H9 (cell line): ENCODE measurements at regions not wholly inside any gene's neighbourhood (a gene's known extent, or its start where the extent isn't known, plus 50 kb on each side); places are given as distances from the start of the nearest gene placed in this dataset.

Source experiments
- DNase-seq: peaks from one replicate; pipeline ENCODE4 v3.0.0-alpha.2; 2017
- H2AFZ ChIP-seq: one replicate; pipeline ENCODE4 v1.6.1; 2013; ENCODE audit warnings: mild to moderate bottlenecking, low read length, control low read depth, moderate library complexity
- H2AK5ac ChIP-seq: 2 replicates; pipeline ENCODE4 v1.6.1; 2013; ENCODE audit warnings: low read length, control low read depth, mixed read lengths; ENCODE audit not compliant: insufficient read length
- H2BK120ac ChIP-seq: one replicate; pipeline ENCODE4 v1.6.1; 2013; ENCODE audit warnings: low read depth, mild to moderate bottlenecking, low read length, control low read depth, inconsistent platforms; ENCODE audit not compliant: poor library complexity, severe bottlenecking
- H2BK12ac ChIP-seq: 2 replicates; pipeline ENCODE4 v1.6.1; 2013; ENCODE audit warnings: low read length, control low read depth, mixed read lengths, low read depth; ENCODE audit not compliant: insufficient read length
- H2BK15ac ChIP-seq: 2 replicates; pipeline ENCODE4 v1.6.1; 2013; ENCODE audit warnings: low read depth, low read length, control low read depth
- H2BK20ac ChIP-seq: one replicate; pipeline ENCODE4 v1.6.1; 2013; ENCODE audit warnings: low read depth, mild to moderate bottlenecking, low read length, control low read depth, inconsistent platforms; ENCODE audit not compliant: poor library complexity, severe bottlenecking
- H2BK5ac ChIP-seq: 2 replicates; pipeline ENCODE4 v1.6.1; 2013; ENCODE audit warnings: low read length, control low read depth, mixed read lengths; ENCODE audit not compliant: insufficient read length
- H3K14ac ChIP-seq: 2 replicates; pipeline ENCODE4 v1.6.1; 2013; ENCODE audit warnings: low read length, control low read depth; ENCODE audit not compliant: insufficient read depth
- H3K18ac ChIP-seq: 2 replicates; pipeline ENCODE4 v1.6.1; 2013; ENCODE audit warnings: low read depth, mild to moderate bottlenecking, mixed read lengths, low read length, control low read depth; ENCODE audit not compliant: insufficient read length
- H3K23ac ChIP-seq: 2 replicates; pipeline ENCODE4 v1.6.1; 2013; ENCODE audit warnings: low read length, control low read depth, mixed read lengths, low read depth; ENCODE audit not compliant: insufficient read length
- H3K23me2 ChIP-seq: 2 replicates; pipeline ENCODE4 v1.6.1; 2013; ENCODE audit warnings: low read depth, mild to moderate bottlenecking, mixed read lengths, low read length, control low read depth; ENCODE audit not compliant: insufficient read length, poor library complexity, severe bottlenecking
- H3K27ac ChIP-seq: 2 replicates; pipeline ENCODE4 v1.5.1; 2013; ENCODE audit warnings: low read length, control low read depth, mixed read lengths, low read depth; ENCODE audit not compliant: insufficient read length
- H3K27me3 ChIP-seq: 2 replicates; pipeline ENCODE4 v1.6.1; 2013; ENCODE audit warnings: low read length, control low read depth, inconsistent platforms; ENCODE audit not compliant: insufficient read depth
- H3K4ac ChIP-seq: 2 replicates; pipeline ENCODE4 v1.6.1; 2013; ENCODE audit warnings: low read depth, mild to moderate bottlenecking, control low read depth, inconsistent platforms, low read length, moderate library complexity
- H3K4me1 ChIP-seq: 2 replicates; pipeline ENCODE4 v1.6.1; 2013; ENCODE audit warnings: low read length, control low read depth, inconsistent platforms; ENCODE audit not compliant: insufficient read depth
- H3K4me2 ChIP-seq: 2 replicates; pipeline ENCODE4 v1.6.1; 2013; ENCODE audit warnings: low read length, control low read depth, mixed read lengths; ENCODE audit not compliant: insufficient read length, insufficient read depth
- H3K56ac ChIP-seq: 2 replicates; pipeline ENCODE4 v1.6.1; 2013; ENCODE audit warnings: low read depth, mild to moderate bottlenecking, mixed read lengths, low read length, control low read depth; ENCODE audit not compliant: insufficient read length
- H3K79me1 ChIP-seq: 2 replicates; pipeline ENCODE4 v1.6.1; 2013; ENCODE audit warnings: low read depth, mild to moderate bottlenecking, moderate library complexity, low read length, control low read depth, inconsistent platforms; ENCODE audit not compliant: insufficient read depth, poor library complexity, severe bottlenecking
- H3K79me2 ChIP-seq: 2 replicates; pipeline ENCODE4 v1.6.1; 2013; ENCODE audit warnings: low read length, control low read depth, inconsistent platforms; ENCODE audit not compliant: insufficient read depth
- H3K9ac ChIP-seq: 2 replicates; pipeline ENCODE4 v1.6.1; 2013; ENCODE audit warnings: low read length, control low read depth, mixed read lengths; ENCODE audit not compliant: insufficient read length; ENCODE audit errors: extremely low read depth
- H3K9me3 ChIP-seq: one replicate; pipeline ENCODE4 v1.6.1; 2013; ENCODE audit warnings: low read depth, low read length, inconsistent platforms; ENCODE audit not compliant: control insufficient read depth
- H3T11ph ChIP-seq: one replicate; pipeline ENCODE4 v1.6.1; 2013; ENCODE audit warnings: mild to moderate bottlenecking, low read length, control low read depth, inconsistent platforms
- H4K20me1 ChIP-seq: one replicate; pipeline ENCODE4 v1.6.1; 2013; ENCODE audit not compliant: control insufficient read depth, insufficient read length, insufficient read depth
- H4K5ac ChIP-seq: 2 replicates; pipeline ENCODE4 v1.6.1; 2013; ENCODE audit warnings: low read depth, mild to moderate bottlenecking, mixed read lengths, low read length, control low read depth; ENCODE audit not compliant: insufficient read length
- H4K8ac ChIP-seq: replicated peaks from 2 replicates; pipeline ENCODE4 v1.6.1; 2013; ENCODE audit warnings: low read length, control low read depth, mixed read lengths, low read depth; ENCODE audit not compliant: insufficient read length
- H4K91ac ChIP-seq: 2 replicates; pipeline ENCODE4 v1.6.1; 2013; ENCODE audit warnings: low read depth, mild to moderate bottlenecking, moderate library complexity, mixed read lengths, low read length, control low read depth; ENCODE audit not compliant: insufficient read length
- H3K27ac Mint-ChIP-seq, 3 experiments: 2 replicates in 2 of 3; 3 replicates in 1 of 3; pipeline ENCODE4 v1.8.0; 2020 to 2021; ENCODE audit warnings: mixed read lengths in 3 of 3, mild to moderate bottlenecking in 1 of 3, moderate library complexity in 1 of 3
- H3K27me3 Mint-ChIP-seq: 2 replicates; pipeline ENCODE4 v1.8.0; 2021; ENCODE audit warnings: low read depth, mild to moderate bottlenecking, moderate library complexity, mixed read lengths
- H3K36me3 Mint-ChIP-seq, 3 experiments: 2 replicates in 2 of 3; 3 replicates in 1 of 3; pipeline ENCODE4 v1.8.0; 2020 to 2021; ENCODE audit warnings: low read depth in 3 of 3, mixed read lengths in 3 of 3; ENCODE audit not compliant: insufficient read depth in 1 of 3
- H3K4me1 Mint-ChIP-seq, 2 experiments: 2 replicates each; pipeline ENCODE4 v1.8.0; 2020; ENCODE audit warnings: mixed read lengths in 2 of 2
- H3K4me3 Mint-ChIP-seq, 2 experiments: 2 replicates in 1 of 2; 3 replicates in 1 of 2; pipeline ENCODE4 v1.8.0; 2020 to 2021; ENCODE audit warnings: mild to moderate bottlenecking in 2 of 2, mixed read lengths in 2 of 2, moderate library complexity in 1 of 2
- H3K9me3 Mint-ChIP-seq, 2 experiments: 2 replicates in 1 of 2; 3 replicates in 1 of 2; pipeline ENCODE4 v1.8.0; 2020; ENCODE audit warnings: mild to moderate bottlenecking in 2 of 2, mixed read lengths in 2 of 2, moderate library complexity in 1 of 2
- CTCF ChIP-seq: fragments of 200-600 bp; sonication (generic); conservative IDR thresholded peaks from 3 replicates; pipeline ENCODE4 v1.8.0; 2021; ENCODE audit warnings: antibody characterized with exemption, mild to moderate bottlenecking
- WGBS: extraction: QIAGEN DNeasy Blood & Tissue Kit; methylation state at CpG from one replicate; pipeline ENCODE4 v1.1.7; 2013; ENCODE audit warnings: missing lambda C conversion rate, low lambda C conversion rate, mixed read lengths; ENCODE audit not compliant: insufficient read length; ENCODE audit errors: extremely low coverage; 5-methylcytosine and 5-hydroxymethylcytosine counted together

GRCh38 chrX:95332530-95332929 lies 1352.1 kb upstream of the DIAPH2 start:
- no peak overlapping the region for H4K8ac ChIP-seq
- no peak for TF ChIP-seq CTCF
- H3K9me3 ChIP-seq: no peaks in the 10 kb centered on the region
- peak overlapping the region in 1 of 2 experiments; percentile 57; a peak in 1 of 5 replicates for H3K4me3 Mint-ChIP-seq
- no peak overlapping the region for H2BK15ac ChIP-seq
- no peak overlapping the region for H2AK5ac ChIP-seq
- no peak overlapping the region for H2BK20ac ChIP-seq
- peaks cover 23 to 24% of the 10 kb centered on the region in 2 experiments for H3K4me1 Mint-ChIP-seq
- H4K91ac ChIP-seq: no peak overlapping the region
- H3K79me1 ChIP-seq: no peaks in the 10 kb centered on the region
- H3K56ac ChIP-seq: no peak overlapping the region
- no peak overlapping the region for H3K9ac ChIP-seq
- H3K4me2 ChIP-seq: no peak overlapping the region
- no peak overlapping the region for H4K5ac ChIP-seq
- H3K36me3 Mint-ChIP-seq: peaks cover 0 to 4% (median 0%) of the 10 kb centered on the region in 3 experiments; a peak in 3 of 7 replicates
- H2BK120ac ChIP-seq: no peak overlapping the region
- no peaks in the 10 kb centered on the region for H4K20me1 ChIP-seq
- WGBS: no CpG with 5 or more reads among the region's 8 CpGs
- no peaks in the 10 kb centered on the region for H3K4me1 ChIP-seq
- no peaks in the 10 kb centered on the region for H3K23me2 ChIP-seq
- H2BK12ac ChIP-seq: no peak overlapping the region
- no peak overlapping the region for H3K18ac ChIP-seq
- H3K27ac Mint-ChIP-seq: no peak overlapping the region; a peak in 1 of 7 replicates
- H3K4ac ChIP-seq: no peak overlapping the region
- H3K27me3 Mint-ChIP-seq: no peaks in the 10 kb centered on the region; the same call in 1 of the 2 replicates
- no peaks in the 10 kb centered on the region for H3K79me2 ChIP-seq
- H3T11ph ChIP-seq: no peak overlapping the region
- H3K9me3 Mint-ChIP-seq: peaks cover 0 to 3% of the 10 kb centered on the region in 2 experiments; a peak in 3 of 5 replicates
- H3K14ac ChIP-seq: no peak overlapping the region
- no peak overlapping the region for H3K27ac ChIP-seq
- no peak overlapping the region for H2BK5ac ChIP-seq
- no peaks in the 10 kb centered on the region for H3K27me3 ChIP-seq
- no peak for DNase-seq
- H2AFZ ChIP-seq: no peak overlapping the region
- H3K23ac ChIP-seq: no peak overlapping the region
